ENCODE measurements at regions not wholly inside any gene's neighbourhood (a gene's known extent, or its start where the extent isn't known, plus 50 kb on each side); places are given as distances from the start of the nearest gene placed in this dataset.

GRCh38 chr1:221394011-221394544 lies 347.8 kb downstream of the DUSP10 start:
- Mint-ChIP-seq H3K4me1 (ENCODE audit: unreplicated experiment) (no peaks in the 10 kb centered on the region), H3K4me3 (ENCODE audit: unreplicated experiment) (no peak overlapping the region), H3K36me3 (ENCODE audit: low read depth, unreplicated experiment) (no peaks in the 10 kb centered on the region), H3K27me3 (ENCODE audit: unreplicated experiment) (peaks cover 1% of the 10 kb centered on the region), H3K27ac (ENCODE audit: unreplicated experiment) (no peak overlapping the region), H3K9me3 (ENCODE audit: unreplicated experiment) (no peaks in the 10 kb centered on the region)
- TF ChIP-seq, protein P1, sequence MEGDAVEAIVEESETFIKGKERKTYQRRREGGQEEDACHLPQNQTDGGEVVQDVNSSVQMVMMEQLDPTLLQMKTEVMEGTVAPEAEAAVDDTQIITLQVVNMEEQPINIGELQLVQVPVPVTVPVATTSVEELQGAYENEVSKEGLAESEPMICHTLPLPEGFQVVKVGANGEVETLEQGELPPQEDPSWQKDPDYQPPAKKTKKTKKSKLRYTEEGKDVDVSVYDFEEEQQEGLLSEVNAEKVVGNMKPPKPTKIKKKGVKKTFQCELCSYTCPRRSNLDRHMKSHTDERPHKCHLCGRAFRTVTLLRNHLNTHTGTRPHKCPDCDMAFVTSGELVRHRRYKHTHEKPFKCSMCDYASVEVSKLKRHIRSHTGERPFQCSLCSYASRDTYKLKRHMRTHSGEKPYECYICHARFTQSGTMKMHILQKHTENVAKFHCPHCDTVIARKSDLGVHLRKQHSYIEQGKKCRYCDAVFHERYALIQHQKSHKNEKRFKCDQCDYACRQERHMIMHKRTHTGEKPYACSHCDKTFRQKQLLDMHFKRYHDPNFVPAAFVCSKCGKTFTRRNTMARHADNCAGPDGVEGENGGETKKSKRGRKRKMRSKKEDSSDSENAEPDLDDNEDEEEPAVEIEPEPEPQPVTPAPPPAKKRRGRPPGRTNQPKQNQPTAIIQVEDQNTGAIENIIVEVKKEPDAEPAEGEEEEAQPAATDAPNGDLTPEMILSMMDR (IDR thresholded peaks at IDR 0.05; ENCODE audit: unreplicated experiment) = no peak
- no peak for DNase-seq (ENCODE audit: low spot score)

GRCh38 chr1:221396526-221396925 lies 345.4 kb downstream of the DUSP10 start:
- Mint-ChIP-seq H3K36me3 (ENCODE audit: low read depth, unreplicated experiment) (no peaks in the 10 kb centered on the region), H3K9me3 (ENCODE audit: unreplicated experiment) (no peaks in the 10 kb centered on the region), H3K4me3 (ENCODE audit: unreplicated experiment) (no peak overlapping the region), H3K27ac (ENCODE audit: unreplicated experiment) (no peak overlapping the region), H3K27me3 (ENCODE audit: unreplicated experiment) (peaks cover 1% of the 10 kb centered on the region), H3K4me1 (ENCODE audit: unreplicated experiment) (no peaks in the 10 kb centered on the region)
- TF ChIP-seq, protein P1 (IDR thresholded peaks at IDR 0.05; ENCODE audit: unreplicated experiment) = no peak
- DNase-seq (ENCODE audit: low spot score) = no peak

DNA sequence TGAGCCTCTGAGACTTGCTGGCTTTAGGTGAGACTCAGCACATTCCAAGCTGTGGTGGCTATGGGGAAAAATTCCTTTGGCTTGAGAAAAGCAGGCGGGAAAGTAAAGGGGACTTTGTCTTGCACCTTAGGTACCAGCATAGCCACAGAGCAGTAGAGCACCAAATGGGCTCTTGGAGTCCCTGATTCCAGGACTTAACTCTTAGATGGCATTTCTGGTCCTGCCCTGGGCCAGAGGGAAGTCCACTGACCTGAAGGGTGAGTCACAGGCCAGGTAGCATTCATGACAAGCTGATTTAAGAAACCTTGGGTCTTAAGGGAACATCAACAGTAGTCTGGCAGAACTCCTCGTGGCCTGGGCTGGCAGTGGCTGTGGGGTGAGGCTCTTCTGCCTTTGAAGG lies 344.7 kb downstream of the DUSP10 start:
- Mint-ChIP-seq H3K27ac (ENCODE audit: unreplicated experiment) (no peak overlapping the region), H3K27me3 (ENCODE audit: unreplicated experiment) (peaks cover 1% of the 10 kb centered on the region), H3K4me3 (ENCODE audit: unreplicated experiment) (no peak overlapping the region), H3K36me3 (ENCODE audit: low read depth, unreplicated experiment) (no peaks in the 10 kb centered on the region), H3K4me1 (ENCODE audit: unreplicated experiment) (no peaks in the 10 kb centered on the region), H3K9me3 (ENCODE audit: unreplicated experiment) (no peaks in the 10 kb centered on the region)
- DNase-seq (ENCODE audit: low spot score) = no peak
- TF ChIP-seq, protein P1 (IDR thresholded peaks at IDR 0.05; ENCODE audit: unreplicated experiment) = no peak

- Mint-ChIP-seq H3K9me3 (ENCODE audit: unreplicated experiment) (no peaks in the 10 kb centered on the region), H3K4me1 (ENCODE audit: unreplicated experiment) (no peaks in the 10 kb centered on the region), H3K36me3 (ENCODE audit: low read depth, unreplicated experiment) (no peaks in the 10 kb centered on the region), H3K4me3 (ENCODE audit: unreplicated experiment) (no peak overlapping the region), H3K27me3 (ENCODE audit: unreplicated experiment) (peaks cover 1% of the 10 kb centered on the region), H3K27ac (ENCODE audit: unreplicated experiment) (no peak overlapping the region)
- no peak for DNase-seq (ENCODE audit: low spot score)
- TF ChIP-seq, protein P1 (IDR thresholded peaks at IDR 0.05; ENCODE audit: unreplicated experiment) = no peak
Measured at GRCh38 chr1:221397606-221398005, 344.3 kb downstream of the DUSP10 start.

- Mint-ChIP-seq H3K27ac (ENCODE audit: unreplicated experiment) (no peak overlapping the region), H3K27me3 (ENCODE audit: unreplicated experiment) (no peaks in the 10 kb centered on the region), H3K36me3 (ENCODE audit: low read depth, unreplicated experiment) (no peaks in the 10 kb centered on the region), H3K9me3 (ENCODE audit: unreplicated experiment) (no peaks in the 10 kb centered on the region), H3K4me3 (ENCODE audit: unreplicated experiment) (no peak overlapping the region), H3K4me1 (ENCODE audit: unreplicated experiment) (no peaks in the 10 kb centered on the region)
- DNase-seq (ENCODE audit: low spot score) = no peak
- TF ChIP-seq, protein P1 (IDR thresholded peaks at IDR 0.05; ENCODE audit: unreplicated experiment) = no peak
Measured at GRCh38 chr1:221405146-221405545, 336.7 kb downstream of the DUSP10 start.

Measured in endothelial cell (in vitro differentiated cells).